Loucy (cell line): ENCODE measurements at regions not wholly inside any gene's neighbourhood (a gene's known extent, or its start where the extent isn't known, plus 50 kb on each side); places are given as distances from the start of the nearest gene placed in this dataset.

Source experiments
- H2AFZ ChIP-seq: fragments of 200-600 bp; sonication (generic); 2 replicates; pipeline ENCODE4 v1.6.0; 2016; ENCODE audit warnings: antibody characterized with exemption, mild to moderate bottlenecking, low read length, moderate library complexity
- H3F3A ChIP-seq: fragments of 200-600 bp; 2 replicates; pipeline ENCODE4 v1.6.0; 2016; ENCODE audit warnings: antibody characterized with exemption, low read depth, mild to moderate bottlenecking
- H3K27me3 ChIP-seq: fragments of 200-600 bp; sonication (generic); 2 replicates; pipeline ENCODE4 v1.6.1; 2014; ENCODE audit warnings: low read length, mild to moderate bottlenecking; ENCODE audit not compliant: insufficient read depth, poor library complexity, severe bottlenecking
- H3K36me3 ChIP-seq: fragments of 200-600 bp; sonication (generic); 2 replicates; pipeline ENCODE4 v1.6.1; 2016; ENCODE audit warnings: low read length; ENCODE audit not compliant: insufficient read depth
- H3K4me1 ChIP-seq: fragments of 200-600 bp; sonication (generic); 2 replicates; pipeline ENCODE4 v1.5.1; 2014; ENCODE audit warnings: low read length, mild to moderate bottlenecking; ENCODE audit not compliant: insufficient read depth, poor library complexity, severe bottlenecking
- H3K4me2 ChIP-seq: fragments of 200-600 bp; sonication (generic); 2 replicates; pipeline ENCODE4 v1.6.0; 2014; ENCODE audit warnings: antibody characterized with exemption, low read length, low read depth, mild to moderate bottlenecking; ENCODE audit not compliant: poor library complexity, severe bottlenecking
- H3K4me3 ChIP-seq: fragments of 200-600 bp; sonication (generic); 2 replicates; pipeline ENCODE4 v1.5.1; 2014; ENCODE audit warnings: low read length, mild to moderate bottlenecking, mixed read lengths; ENCODE audit not compliant: poor library complexity, severe bottlenecking
- H3K79me2 ChIP-seq: fragments of 200-600 bp; sonication (generic); 2 replicates; pipeline ENCODE4 v1.6.1; 2014; ENCODE audit warnings: low read length; ENCODE audit not compliant: insufficient read depth
- H3K9ac ChIP-seq: fragments of 200-600 bp; sonication (generic); 2 replicates; pipeline ENCODE4 v1.6.0; 2014; ENCODE audit warnings: mild to moderate bottlenecking, low read depth, low read length, moderate library complexity; ENCODE audit not compliant: poor library complexity, severe bottlenecking
- H3K9me2 ChIP-seq: fragments of 200-600 bp; sonication (generic); replicated peaks from 2 replicates; pipeline ENCODE4 v1.6.1; 2016; ENCODE audit warnings: low read depth, low read length, mixed read lengths
- H3K9me3 ChIP-seq: fragments of 200-600 bp; sonication (generic); 2 replicates; pipeline ENCODE4 v1.6.1; 2014; ENCODE audit warnings: mild to moderate bottlenecking, antibody characterized with exemption, low read length, low read depth; ENCODE audit not compliant: insufficient read depth
- H4K20me1 ChIP-seq: fragments of 200-600 bp; sonication (generic); 2 replicates; pipeline ENCODE4 v1.6.0; 2014; ENCODE audit warnings: antibody characterized with exemption, low read length, mild to moderate bottlenecking; ENCODE audit not compliant: insufficient read depth, poor library complexity, severe bottlenecking
- EZH2phosphoT487 ChIP-seq: fragments of 200-600 bp; IDR thresholded peaks from 2 replicates; pipeline ENCODE4 v1.6.1; 2018; ENCODE audit warnings: antibody characterized with exemption, mild to moderate bottlenecking, moderate library complexity, borderline replicate concordance
- TF ChIP-seq, protein P1 (sequence below): fragments of 200-600 bp; sonication (generic); conservative IDR thresholded peaks from 2 replicates; pipeline ENCODE4 v1.5.1; 2014; ENCODE audit warnings: mild to moderate bottlenecking, antibody characterized with exemption, low read length

DNA sequence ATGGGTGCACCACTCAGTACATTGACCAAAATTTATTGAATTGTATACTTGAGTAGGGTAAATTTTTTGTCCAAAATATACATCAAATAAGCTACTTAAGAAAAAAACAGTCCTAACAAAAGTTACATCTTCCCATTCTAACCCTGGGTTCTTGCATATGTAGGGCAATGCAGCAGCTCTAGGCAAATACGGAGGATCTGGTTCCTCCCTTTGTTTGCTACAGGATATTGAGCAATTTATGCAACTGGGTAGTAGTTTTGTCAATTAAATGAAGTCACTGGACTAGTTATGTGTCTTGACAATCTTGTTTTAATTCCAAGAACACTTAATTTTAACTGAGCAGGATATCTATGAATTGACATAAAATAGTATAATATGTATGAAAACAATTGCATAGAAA lies 1507.2 kb upstream of the PIK3C3 start:
- H3K4me2 ChIP-seq = no peak overlapping the region
- no peaks in the 10 kb centered on the region for H3K79me2 ChIP-seq
- TF ChIP-seq, protein P1, sequence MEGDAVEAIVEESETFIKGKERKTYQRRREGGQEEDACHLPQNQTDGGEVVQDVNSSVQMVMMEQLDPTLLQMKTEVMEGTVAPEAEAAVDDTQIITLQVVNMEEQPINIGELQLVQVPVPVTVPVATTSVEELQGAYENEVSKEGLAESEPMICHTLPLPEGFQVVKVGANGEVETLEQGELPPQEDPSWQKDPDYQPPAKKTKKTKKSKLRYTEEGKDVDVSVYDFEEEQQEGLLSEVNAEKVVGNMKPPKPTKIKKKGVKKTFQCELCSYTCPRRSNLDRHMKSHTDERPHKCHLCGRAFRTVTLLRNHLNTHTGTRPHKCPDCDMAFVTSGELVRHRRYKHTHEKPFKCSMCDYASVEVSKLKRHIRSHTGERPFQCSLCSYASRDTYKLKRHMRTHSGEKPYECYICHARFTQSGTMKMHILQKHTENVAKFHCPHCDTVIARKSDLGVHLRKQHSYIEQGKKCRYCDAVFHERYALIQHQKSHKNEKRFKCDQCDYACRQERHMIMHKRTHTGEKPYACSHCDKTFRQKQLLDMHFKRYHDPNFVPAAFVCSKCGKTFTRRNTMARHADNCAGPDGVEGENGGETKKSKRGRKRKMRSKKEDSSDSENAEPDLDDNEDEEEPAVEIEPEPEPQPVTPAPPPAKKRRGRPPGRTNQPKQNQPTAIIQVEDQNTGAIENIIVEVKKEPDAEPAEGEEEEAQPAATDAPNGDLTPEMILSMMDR = no peak
- TF ChIP-seq EZH2phosphoT487 = no peak
- no peak overlapping the region for H2AFZ ChIP-seq
- H3K9ac ChIP-seq = no peak overlapping the region
- H3K27me3 ChIP-seq = no peaks in the 10 kb centered on the region
- H4K20me1 ChIP-seq = no peaks in the 10 kb centered on the region
- H3K4me3 ChIP-seq = no peak overlapping the region
- no peaks in the 10 kb centered on the region for H3K4me1 ChIP-seq
- no peaks in the 10 kb centered on the region for H3F3A ChIP-seq
- H3K9me3 ChIP-seq = no peaks in the 10 kb centered on the region
- H3K9me2 ChIP-seq = no peaks in the 10 kb centered on the region
- H3K36me3 ChIP-seq = no peaks in the 10 kb centered on the region

DNA sequence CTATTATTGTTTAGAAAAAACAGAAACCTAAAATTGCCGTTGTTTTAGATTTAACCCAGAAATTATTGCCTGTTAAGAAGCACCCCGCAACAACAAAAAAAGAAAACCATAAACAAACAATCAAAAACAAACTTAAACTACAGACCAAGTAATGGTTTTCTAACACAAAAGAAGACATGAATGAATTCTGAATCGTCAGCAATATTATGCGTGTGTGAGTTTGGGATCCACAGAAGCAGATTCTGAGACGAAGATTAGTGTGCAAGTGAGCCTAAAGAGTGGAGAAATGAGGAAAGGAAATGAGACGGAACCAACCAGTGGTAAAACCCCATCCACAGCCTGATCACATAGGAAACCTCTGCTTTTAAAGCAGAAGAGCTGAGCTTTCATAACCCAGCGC lies 1514.9 kb upstream of the PIK3C3 start:
- Histone ChIP-seq H3F3A (no peaks in the 10 kb centered on the region), H3K4me1 (no peaks in the 10 kb centered on the region), H3K4me2 (no peak overlapping the region), H3K9me2 (no peaks in the 10 kb centered on the region), H3K4me3 (no peak overlapping the region), H3K36me3 (no peaks in the 10 kb centered on the region), H3K9ac (no peak overlapping the region), H3K9me3 (no peaks in the 10 kb centered on the region), H3K27me3 (no peaks in the 10 kb centered on the region), H2AFZ (no peak overlapping the region), H3K79me2 (no peaks in the 10 kb centered on the region), H4K20me1 (no peaks in the 10 kb centered on the region)
- TF ChIP-seq EZH2phosphoT487 = no peak
- TF ChIP-seq, protein P1 = no peak

DNA sequence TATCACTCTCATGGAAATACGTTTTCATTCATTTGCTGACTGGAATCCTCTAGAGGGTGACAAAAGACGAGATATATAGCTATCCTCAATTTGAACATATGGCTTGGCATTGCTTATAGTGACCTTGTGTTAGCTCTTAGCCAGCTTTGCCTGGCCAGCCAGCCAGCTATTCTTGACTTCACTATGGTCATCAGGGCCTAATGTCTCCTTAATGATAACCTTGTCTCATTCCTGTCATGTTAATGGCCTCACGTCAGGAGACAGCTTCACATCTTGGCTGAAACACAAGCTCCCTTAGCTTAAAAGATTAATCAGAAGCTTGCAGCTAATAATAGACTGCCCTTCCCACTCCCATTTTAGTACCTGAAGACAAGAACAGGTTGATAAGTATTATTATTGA lies 1517.5 kb upstream of the PIK3C3 start:
- Histone ChIP-seq H2AFZ (no peak overlapping the region), H3K27me3 (no peaks in the 10 kb centered on the region), H3K4me3 (no peak overlapping the region), H3K9ac (no peak overlapping the region), H3K9me2 (no peaks in the 10 kb centered on the region), H4K20me1 (no peaks in the 10 kb centered on the region), H3K4me2 (no peak overlapping the region), H3K36me3 (no peaks in the 10 kb centered on the region), H3F3A (no peaks in the 10 kb centered on the region), H3K79me2 (no peaks in the 10 kb centered on the region), H3K4me1 (no peaks in the 10 kb centered on the region), H3K9me3 (no peaks in the 10 kb centered on the region)
- no peak for TF ChIP-seq EZH2phosphoT487
